HG03354 (cell line): ENCODE measurements at regions not wholly inside any gene's neighbourhood (a gene's known extent, or its start where the extent isn't known, plus 50 kb on each side); places are given as distances from the start of the nearest gene placed in this dataset.

ENCODE experiments used
- ATAC-seq: cut with Tn5 transposase; IDR thresholded peaks from one replicate; pipeline ENCODE4 v1.9.1; 2021; ENCODE audit warnings: mild to moderate bottlenecking; ENCODE audit not compliant: unreplicated experiment, poor library complexity, severe bottlenecking

DNA sequence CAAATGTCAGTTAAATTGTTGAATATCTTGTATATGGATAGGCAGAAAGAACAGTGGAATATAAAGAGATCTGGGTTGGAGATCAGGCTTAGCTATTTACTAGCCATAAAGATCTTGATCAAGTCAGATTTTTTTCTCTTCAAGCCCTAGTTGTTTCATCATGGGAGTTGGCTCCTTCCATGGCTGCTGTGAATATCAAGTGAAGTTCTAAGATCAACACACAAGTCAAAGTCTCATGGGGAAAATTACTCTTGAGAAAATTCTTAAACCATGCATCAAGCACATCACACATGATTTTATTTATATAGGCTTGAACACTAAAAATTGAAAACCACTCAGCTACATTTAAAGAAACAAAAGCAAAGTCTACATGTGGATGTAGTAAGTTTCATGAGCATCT, 79.8 kb downstream of the C1D start:
- ATAC-seq = no peak

DNA sequence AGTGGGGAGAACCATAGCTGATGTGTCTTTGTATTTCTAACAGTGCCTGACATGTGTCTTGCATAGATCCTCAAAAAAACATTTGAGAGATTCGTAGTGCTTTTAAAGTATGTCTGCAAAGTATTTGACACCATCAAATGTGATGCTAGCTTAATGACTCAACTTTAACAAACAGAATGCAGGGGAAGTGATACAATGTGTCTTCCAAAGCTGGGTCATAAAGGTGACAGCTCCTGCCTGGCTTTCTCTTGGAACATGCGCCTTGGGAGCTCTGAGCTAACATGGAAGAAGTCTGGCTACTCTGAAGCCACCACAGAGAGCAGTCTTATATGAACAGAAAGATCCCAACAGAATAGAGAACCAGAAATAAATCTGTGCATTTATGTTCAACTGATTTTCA, 78.2 kb downstream of the C1D start:
- ATAC-seq = no peak

DNA sequence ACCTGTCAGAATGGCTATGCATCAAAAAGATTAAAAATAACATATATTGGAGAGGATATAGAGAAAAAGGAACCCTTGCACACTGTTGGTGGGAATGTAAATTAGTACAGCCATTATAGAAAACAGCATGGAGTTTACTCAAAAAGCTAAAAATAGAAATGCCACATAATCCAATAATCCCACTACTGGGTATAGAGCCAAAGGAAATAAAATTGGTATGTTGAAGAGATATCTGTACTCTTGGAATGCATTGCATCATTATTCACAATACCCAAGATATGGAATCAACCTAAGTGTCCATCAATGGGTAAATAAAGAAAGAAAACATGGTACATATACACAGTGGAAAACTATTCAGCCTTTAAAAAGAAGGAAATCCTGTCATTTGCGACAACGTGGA, 77.2 kb downstream of the C1D start:
- ATAC-seq = no peak

DNA sequence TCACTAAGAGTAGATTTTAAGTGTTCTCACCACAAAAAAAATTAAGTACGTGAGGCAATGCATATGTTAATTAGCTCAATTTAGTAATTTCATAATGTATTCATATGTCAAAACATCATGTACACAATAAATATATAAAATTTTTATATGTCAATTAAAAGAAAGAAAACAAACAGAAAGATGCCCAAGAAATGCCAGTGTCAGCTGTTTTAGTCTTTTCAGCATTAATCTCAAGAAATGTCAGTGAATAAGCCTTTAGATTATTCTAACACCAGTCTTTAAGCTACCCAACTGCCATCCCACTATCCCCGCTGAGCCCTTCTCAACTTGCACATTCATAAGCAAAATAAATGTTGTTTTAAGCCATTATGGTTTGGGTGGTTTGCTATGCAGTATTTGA, 76.5 kb downstream of the C1D start:
- ATAC-seq = no peak
